ENCODE measurements at regions not wholly inside any gene's neighbourhood (a gene's known extent, or its start where the extent isn't known, plus 50 kb on each side); places are given as distances from the start of the nearest gene placed in this dataset.
A peak's percentile ranks its signal among the peaks of the same experiment; 100 is the strongest.

DNA sequence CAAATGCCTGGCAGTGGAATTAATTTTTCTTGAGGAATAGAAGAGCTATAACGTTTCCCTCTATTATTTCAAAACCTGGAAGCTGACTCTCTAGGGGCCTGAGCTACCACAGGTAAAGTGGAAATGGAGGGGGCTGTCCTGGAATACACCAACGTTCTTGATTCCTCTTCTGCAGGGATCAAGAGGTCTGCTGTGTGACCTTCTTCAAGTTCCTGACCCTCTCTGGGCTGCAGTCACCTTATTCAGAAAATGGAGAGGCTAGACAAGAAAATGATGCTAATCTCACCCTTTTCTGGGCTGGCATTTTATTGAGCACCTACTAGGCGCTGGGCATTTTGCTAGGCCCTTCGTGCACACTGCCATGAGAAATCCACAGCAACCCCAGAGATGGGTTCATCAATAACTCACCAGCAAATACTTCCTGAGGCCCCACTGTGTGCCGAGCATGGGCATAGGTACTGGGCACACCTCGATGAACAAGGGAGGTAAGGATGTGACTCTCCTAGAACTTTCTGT, 55.2 kb upstream of the DLK1 start:
- H3K9ac ChIP-seq (ENCODE audit: extremely low read depth, low read length, poor library complexity, severe bottlenecking): no peak overlapping the region
- H3K36me3 ChIP-seq (ENCODE audit: control insufficient read depth, insufficient read depth, low read length): no peaks in the 10 kb centered on the region
- no peaks in the 10 kb centered on the region for H3K27me3 ChIP-seq (ENCODE audit: control insufficient read depth, insufficient read depth, low read length, poor library complexity, severe bottlenecking)
- Mint-ChIP-seq H3K9me3 (peaks cover 3% of the 10 kb centered on the region), H3K4me1 (peaks cover 71% of the 10 kb centered on the region), H3K27ac (no peak overlapping the region), H3K36me3 (ENCODE audit: low read depth) (no peaks in the 10 kb centered on the region), H3K4me3 (no peak overlapping the region), H3K27me3 (ENCODE audit: insufficient read depth) (no peaks in the 10 kb centered on the region)
- no peak overlapping the region for H3K27ac ChIP-seq (ENCODE audit: low read depth, low read length)
- DNase-seq: no peak
- H3K9me3 ChIP-seq (ENCODE audit: control insufficient read depth, low read length): no peaks in the 10 kb centered on the region
- no peak overlapping the region for H3K4me3 ChIP-seq (ENCODE audit: low read length)
- WGBS, 2 experiments (ENCODE audit: insufficient coverage in 1 of 2, insufficient read length in 1 of 2): 91 to 95% methylated on average over 5 to 6 of the region's 6 CpGs
- TF ChIP-seq CTCF (conservative IDR thresholded peaks at IDR 0.05): no peak
- H3K4me1 ChIP-seq (ENCODE audit: control insufficient read depth, insufficient read depth, low read length): peaks cover 44% of the 10 kb centered on the region

DNA sequence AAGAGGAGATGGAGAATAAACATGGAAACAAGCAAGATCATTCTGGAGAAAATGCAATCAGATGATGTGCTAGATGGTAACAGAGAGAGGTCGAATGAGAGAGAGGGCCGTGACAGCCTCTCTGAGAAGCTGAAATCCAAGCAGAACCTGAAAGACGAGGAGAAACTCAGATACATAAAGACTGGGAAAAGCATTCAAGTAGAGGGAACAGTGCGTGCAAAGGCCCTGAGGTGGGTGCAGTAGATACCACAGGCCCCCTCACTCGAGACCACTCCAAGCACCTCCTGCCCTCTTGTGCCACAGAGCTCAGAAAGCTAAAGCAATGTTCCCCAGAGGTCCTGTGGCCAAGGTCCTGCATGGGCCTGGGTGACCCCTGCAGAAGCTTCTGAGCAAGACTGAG, 54.8 kb upstream of the DLK1 start:
- Mint-ChIP-seq H3K9me3 (peaks cover 3% of the 10 kb centered on the region), H3K4me1 (peaks cover 67% of the 10 kb centered on the region), H3K4me3 (no peak overlapping the region), H3K27me3 (ENCODE audit: insufficient read depth) (no peaks in the 10 kb centered on the region), H3K27ac (no peak overlapping the region), H3K36me3 (ENCODE audit: low read depth) (no peaks in the 10 kb centered on the region)
- no peaks in the 10 kb centered on the region for H3K36me3 ChIP-seq (ENCODE audit: control insufficient read depth, insufficient read depth, low read length)
- H3K9me3 ChIP-seq (ENCODE audit: control insufficient read depth, low read length): no peaks in the 10 kb centered on the region
- H3K4me3 ChIP-seq (ENCODE audit: low read length): no peak overlapping the region
- WGBS, 2 experiments (ENCODE audit: insufficient coverage in 1 of 2, insufficient read length in 1 of 2): 84 to 89% methylated on average over 4 to 5 of the region's 5 CpGs
- TF ChIP-seq CTCF (conservative IDR thresholded peaks at IDR 0.05): no peak
- H3K9ac ChIP-seq (ENCODE audit: extremely low read depth, low read length, poor library complexity, severe bottlenecking): no peak overlapping the region
- peaks cover 46% of the 10 kb centered on the region for H3K4me1 ChIP-seq (ENCODE audit: control insufficient read depth, insufficient read depth, low read length)
- no peak overlapping the region for H3K27ac ChIP-seq (ENCODE audit: low read depth, low read length)
- no peaks in the 10 kb centered on the region for H3K27me3 ChIP-seq (ENCODE audit: control insufficient read depth, insufficient read depth, low read length, poor library complexity, severe bottlenecking)
- DNase-seq: no peak

GRCh38 chr14:100673085-100673806, 53.4 kb upstream of the DLK1 start:
- peak overlapping the region; percentile 41 for H3K4me3 Mint-ChIP-seq
- Histone ChIP-seq H3K9me3 (ENCODE audit: control insufficient read depth, low read length) (no peaks in the 10 kb centered on the region), H3K27ac (ENCODE audit: low read depth, low read length) (peak overlapping the region; percentile 42), H3K36me3 (ENCODE audit: control insufficient read depth, insufficient read depth, low read length) (no peaks in the 10 kb centered on the region), H3K9ac (ENCODE audit: extremely low read depth, low read length, poor library complexity, severe bottlenecking) (no peak overlapping the region), H3K4me3 (ENCODE audit: low read length) (no peak overlapping the region), H3K27me3 (ENCODE audit: control insufficient read depth, insufficient read depth, low read length, poor library complexity, severe bottlenecking) (no peaks in the 10 kb centered on the region), H3K4me1 (ENCODE audit: control insufficient read depth, insufficient read depth, low read length) (peaks cover 52% of the 10 kb centered on the region)
- H3K36me3 Mint-ChIP-seq (ENCODE audit: low read depth): no peaks in the 10 kb centered on the region
- peaks cover 3% of the 10 kb centered on the region for H3K9me3 Mint-ChIP-seq
- peaks cover 71% of the 10 kb centered on the region for H3K4me1 Mint-ChIP-seq
- H3K27ac Mint-ChIP-seq: peak overlapping the region; percentile 96
- no peaks in the 10 kb centered on the region for H3K27me3 Mint-ChIP-seq (ENCODE audit: insufficient read depth)
- peak; percentile 95 for DNase-seq
- TF ChIP-seq CTCF (conservative IDR thresholded peaks at IDR 0.05): no peak
- 7 to 12% methylated on average over 11 to 22 of the region's 22 CpGs for WGBS, 2 experiments (ENCODE audit: insufficient coverage in 1 of 2, insufficient read length in 1 of 2)
